ENCODE measurements at regions not wholly inside any gene's neighbourhood (a gene's known extent, or its start where the extent isn't known, plus 50 kb on each side); places are given as distances from the start of the nearest gene placed in this dataset.

DNA sequence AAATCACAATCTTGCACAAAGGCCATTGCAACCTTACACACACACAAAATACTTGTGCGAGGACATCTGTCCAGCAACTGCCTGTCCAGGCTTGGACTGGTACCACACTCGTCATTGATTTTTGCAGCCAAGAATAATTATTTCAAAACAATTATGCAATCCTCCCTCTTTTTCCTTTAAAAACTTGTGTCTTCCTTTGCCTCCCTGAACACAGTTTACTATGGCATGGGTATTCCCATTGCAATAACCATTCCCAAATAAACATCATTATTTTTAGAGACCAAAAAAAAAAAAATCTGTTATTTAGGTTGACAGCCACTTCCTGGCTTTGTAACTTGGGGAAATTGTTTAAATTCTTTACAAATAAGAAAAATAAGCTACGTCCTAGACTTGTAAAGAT, 54.0 kb downstream of the C11orf91 start:
- DNase-seq (ENCODE audit: low read depth), result no peak

DNA sequence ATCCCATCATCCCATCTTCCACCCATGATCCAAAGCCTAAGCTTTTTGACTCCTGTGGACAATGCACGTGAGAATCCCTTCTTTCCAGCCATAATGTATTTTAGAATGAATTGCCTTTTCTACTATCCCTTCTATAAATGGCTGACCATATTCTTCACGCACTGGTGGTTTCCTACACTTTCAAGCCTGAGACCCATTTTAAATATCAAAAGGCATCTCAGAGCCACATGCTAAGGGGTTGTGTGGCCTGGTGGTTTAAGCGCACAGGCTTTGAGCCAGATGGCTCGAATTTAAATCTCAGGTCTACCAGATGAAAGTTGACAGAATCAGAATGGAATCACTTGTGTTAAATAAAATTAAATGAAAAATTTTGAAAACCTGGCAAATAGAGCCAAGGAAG, 54.5 kb downstream of the C11orf91 start:
- DNase-seq (ENCODE audit: low read depth), result no peak

DNA sequence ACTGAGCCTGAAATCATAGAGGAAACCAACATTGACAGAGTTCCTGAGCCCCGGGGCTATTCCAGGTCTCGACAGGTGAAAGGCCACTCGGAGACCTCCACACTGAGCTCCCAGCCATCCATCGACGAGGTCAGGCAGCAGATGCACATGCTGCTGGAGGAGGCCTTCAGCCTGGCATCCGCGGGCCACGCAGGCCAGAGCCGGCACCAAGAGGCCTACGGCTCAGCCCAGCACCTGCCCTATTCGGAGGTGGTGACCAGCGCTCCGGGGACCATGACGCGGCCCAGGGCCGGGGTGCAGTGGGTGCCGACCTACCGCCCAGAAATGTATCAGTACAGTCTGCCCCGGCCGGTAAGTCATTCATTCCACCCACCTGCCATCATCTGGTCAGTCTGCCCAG, 54.9 kb downstream of the C11orf91 start:
- no peak for DNase-seq (ENCODE audit: low read depth)

DNA sequence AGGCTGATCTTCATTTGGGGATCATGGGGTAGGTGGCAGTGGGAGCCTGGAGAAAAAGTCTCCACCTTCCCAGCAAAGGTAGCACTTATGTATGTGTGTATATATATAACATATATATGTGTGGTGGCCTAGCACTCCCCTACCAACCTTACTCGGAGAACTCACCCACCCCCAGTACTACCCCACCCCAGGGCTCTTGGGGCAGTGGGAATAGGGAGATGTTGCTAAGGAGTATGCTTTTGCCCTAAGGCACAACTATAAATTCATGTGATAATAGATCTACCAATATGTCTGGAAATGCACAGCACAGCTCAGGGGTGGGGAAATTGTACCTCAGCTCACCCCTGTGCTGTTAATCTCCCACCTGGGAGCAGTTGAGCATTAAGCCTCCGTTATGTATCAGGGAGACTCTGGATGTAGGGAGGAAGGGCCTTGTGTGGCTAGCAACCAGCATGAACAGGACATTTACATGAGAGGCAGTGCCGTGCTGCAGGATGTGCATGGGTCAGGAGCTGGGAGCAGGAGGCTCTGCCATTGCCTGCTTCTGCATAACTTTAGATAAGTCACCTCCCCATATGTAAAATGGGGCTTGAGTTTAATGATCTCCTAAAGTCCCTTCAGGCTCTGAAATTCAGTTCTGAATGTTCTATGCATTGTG, 57.3 kb downstream of the C11orf91 start:
- no peak for DNase-seq (ENCODE audit: low read depth)

DNA sequence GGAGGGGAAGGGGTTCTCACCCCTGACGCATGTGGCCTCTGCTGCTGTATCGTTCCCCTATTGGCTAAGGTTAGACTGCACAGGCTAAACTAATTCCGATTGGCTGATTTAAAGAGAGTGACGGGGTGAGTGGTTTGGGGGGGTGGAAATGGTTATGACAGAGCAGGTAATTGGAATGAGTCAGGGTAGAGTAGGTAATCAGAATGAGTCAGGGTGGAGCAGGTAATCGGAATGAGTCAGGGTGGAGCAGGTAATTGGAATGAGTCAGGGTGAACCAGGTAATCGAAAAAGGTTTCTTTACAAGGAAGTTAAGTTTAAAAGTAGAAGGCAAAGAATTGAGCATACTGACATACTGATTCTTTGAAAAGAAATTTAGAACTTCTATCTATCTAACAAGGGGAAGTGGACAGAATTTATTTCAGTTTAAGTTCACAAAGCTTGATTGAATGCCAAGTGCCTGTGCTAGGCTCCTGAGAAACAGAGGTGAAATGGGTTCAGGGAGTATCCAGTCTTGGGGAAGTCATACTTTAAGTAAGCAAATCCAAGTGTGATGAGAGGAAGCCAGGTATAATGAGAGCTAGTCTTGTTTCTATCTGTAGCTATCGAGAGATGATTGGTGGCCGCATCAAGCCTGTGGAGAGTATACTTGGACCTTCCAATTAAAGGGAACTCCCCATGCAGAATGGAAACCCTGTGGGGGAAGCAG, 58.0 kb downstream of the C11orf91 start:
- no peak for DNase-seq (ENCODE audit: low read depth)

DNA sequence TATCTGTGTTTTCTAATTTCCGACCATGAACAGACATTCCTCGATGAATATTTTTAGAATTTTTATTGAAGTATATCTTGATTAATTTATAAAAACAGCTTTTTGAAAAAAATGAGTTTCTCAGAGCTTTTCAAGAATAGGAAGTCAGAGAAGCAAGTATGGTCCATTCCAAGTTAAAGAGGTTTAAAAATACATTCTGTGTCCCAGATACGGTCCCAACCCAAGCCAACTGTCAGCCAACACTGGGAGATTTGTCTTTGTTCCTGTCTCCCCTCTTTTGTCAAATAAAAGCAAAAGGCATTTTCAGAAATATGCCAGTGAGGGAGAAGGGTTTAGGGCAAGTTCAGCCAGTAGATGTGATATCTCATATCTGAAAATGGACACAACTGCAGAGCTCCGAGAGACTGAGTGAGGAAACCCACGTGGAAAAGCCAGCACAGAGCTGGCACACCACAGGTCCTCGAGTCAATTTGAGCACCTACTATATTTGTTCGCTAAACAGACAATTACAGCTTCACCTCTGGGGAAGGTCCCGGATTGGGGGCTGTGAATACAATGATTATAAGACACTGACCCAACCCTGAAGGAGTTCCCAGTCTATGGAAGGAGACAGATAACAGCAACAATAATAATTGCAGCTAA, 59.8 kb downstream of the C11orf91 start:
- no peak for DNase-seq (ENCODE audit: low read depth)

DNA sequence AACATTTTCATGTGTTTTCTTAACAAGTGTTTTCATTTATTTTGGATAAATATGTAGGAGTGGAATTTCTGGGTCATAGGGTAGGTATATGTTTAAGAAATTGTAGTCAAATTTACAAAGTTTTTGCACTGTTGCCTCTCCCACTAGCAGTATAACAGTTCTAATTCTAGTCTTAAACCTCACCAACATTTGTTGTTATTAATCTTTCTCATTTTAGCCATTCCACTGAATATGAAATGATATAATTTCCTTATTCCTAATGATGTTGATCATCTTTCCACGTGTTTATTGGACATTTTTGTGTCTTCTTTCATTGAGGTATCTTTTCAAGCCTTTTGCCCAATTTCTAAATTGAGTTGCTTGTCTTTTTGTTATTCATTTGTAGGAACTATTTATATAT, 62.0 kb downstream of the C11orf91 start:
- no peak for DNase-seq (ENCODE audit: low read depth)

DNA sequence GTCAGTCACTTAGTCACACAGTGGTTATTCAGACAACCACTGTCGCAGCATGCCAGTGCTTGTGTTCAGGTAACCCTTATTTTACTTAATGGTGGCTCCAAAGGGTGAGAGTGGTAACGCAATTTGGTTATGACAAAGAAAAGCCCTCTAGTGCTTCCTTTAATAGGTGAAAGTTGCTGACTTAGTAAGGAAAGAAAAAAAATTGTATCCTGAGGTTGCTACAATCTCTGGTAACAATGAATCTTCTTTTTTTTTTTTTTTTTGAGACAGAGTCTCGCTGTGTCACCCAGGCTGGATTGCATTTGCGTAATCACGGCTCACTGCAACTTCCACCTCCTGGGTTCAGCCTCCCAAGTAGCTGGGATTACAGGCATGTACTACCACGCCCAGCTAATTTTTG, 64.5 kb downstream of the C11orf91 start:
- peak; percentile 42 for DNase-seq (ENCODE audit: low read depth)

DNA sequence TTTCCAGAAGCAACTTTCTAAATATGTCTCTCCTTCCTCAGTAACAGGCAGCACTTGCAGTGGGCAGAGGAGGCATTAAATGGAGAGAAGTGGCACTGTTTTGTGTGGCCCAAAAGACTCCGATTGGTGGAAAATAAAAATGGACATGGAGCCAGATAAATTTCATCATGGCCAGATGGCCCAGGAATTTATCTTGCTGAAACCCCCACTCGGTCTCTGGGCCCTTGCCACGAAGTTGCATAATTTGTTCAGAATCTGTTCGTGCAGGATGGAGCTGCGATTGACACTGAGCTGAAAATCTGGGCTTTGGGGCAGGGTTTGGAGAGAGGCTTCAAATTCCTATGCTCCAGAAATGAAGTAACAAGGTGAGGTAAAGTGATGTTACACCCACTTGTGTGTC, 65.5 kb downstream of the C11orf91 start:
- no peak for DNase-seq (ENCODE audit: low read depth)

DNA sequence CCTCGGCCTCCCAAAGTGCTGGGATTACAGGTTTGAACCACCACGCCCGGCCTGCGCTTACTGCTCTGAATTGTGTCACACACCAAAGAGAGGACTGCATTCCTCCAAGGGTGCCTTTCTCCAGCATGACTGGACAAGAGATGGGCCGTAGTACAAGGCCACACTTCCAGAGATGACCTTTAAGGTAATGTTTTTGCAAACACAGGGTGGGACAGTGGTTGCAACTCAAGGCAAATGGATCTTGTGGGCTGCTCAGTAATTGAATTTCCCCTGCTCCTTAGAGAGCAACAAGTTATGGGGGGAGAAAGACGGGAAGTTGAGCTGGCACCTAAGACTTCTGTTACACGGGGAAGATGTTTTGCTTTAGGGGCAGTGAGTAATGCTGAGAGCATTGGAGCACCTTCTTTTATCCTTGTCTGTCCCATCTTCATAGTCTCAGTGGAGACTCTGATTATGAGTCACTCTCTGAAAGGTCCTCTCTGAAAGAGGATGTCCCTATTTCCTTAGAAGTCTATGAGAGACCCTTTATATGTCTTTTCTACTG, 66.3 kb downstream of the C11orf91 start:
- peak; percentile 77 for DNase-seq (ENCODE audit: low read depth)

DNA sequence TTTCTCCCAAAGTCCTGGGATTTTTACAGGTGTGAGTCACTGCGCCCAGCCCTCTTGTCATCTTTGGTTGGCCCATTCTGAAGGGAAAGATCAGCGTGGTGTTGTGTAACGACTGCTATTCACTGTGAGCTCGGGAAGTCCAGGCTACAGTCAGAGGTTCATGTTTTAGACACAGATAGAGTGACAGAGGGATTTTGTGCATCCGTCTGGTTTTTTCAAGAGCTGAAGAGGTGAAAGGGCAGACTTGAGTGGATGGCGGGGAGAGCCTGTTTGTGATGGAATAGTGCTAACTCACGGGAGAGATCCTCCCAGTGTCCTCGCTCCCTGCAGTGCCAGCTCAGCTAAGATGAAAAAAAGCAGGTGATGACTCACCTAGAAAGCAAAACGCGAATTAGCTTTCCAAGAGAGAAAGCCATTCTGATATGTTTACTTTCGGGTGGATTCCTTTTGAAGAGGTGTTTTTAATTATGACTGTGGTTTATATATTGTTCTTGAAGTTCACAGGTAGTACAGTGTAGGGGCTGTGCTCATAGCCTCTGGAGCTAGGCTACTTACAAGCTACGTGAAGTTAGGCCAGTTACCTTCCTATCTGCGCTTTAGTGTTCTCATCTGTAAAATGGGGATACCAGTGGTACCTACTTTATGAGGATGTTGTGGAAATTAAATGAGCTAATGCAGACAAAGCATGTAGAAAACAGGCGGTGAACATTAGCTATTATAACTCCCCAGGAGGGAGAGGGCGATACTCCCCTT, 67.2 kb downstream of the C11orf91 start:
- DNase-seq (ENCODE audit: low read depth), result peak; percentile 89

DNA sequence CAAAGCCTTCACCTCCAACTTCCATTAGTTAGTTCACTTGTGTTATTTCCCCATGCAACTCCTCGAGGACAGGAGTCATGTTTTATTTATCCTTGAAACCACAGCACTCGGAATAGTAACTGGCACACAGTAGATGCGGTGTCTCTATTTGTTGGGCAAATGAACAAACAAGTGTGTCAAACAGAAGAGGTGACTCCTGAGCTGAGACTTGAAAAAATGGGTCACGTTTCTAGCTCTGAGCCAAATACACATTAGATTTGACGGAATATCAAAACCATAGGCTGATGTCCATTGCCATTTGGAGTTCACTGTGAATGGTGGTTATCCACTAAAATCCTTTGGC, 68.9 kb downstream of the C11orf91 start:
- no peak for DNase-seq (ENCODE audit: low read depth)

DNA sequence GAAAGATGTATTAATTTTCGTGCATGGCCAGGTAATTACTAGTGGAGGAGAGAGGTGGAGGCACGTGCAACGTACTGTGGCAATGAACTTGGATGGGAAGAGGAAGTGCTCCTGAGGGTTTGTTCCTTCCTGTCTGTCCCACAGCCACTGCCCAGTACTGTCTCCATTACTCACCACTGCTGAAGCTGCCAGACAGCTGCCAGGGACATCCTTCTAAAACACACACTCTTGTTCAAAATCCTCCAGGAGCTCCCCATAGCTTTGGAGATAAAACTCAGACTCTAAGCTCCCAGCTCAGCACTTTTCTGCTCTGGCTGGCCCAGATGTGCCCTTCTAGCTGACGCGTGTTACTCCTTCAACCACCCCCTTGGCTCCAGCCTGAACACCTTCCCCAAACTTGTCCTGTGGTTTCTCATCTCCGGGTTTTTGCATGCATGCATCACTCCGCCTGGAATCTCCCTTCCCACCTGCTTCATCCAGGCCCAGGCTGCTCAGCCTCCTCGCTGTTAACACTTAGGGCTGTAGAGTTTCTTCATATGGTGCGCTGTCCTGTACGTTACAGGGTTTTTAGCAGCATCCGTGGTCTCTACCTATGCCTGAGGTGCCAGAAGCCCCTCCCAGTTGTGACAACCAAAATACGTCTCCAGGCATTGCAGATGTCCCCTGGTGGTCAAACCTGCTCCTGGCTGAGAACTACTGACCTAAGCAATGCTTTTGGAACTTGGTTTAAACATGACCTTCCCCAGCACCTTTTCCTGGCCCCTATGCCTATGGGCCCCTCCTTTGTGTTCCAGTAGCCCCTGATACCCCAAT, 69.5 kb downstream of the C11orf91 start:
- DNase-seq (ENCODE audit: low read depth), result no peak

DNA sequence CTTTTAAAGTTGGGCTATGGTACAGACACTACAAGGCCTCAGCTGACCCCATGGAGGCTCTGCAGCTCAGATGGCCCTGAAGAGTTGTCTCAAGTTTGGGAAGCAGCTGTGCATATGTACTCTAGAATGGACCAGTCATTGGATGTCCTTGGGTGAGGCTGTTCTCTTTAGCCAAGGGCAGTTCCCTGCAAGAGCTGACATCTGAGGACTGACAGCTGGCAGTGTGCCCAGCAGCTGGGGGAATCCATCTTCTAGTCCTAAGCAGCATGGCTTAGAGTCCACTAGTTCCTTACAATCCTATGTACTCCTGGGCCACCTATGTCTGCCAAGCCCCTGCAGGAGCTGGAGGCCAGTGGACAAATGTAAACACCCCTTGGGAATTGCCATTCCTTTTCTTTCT, 76.5 kb downstream of the C11orf91 start:
- DNase-seq (ENCODE audit: low read depth), result no peak

DNA sequence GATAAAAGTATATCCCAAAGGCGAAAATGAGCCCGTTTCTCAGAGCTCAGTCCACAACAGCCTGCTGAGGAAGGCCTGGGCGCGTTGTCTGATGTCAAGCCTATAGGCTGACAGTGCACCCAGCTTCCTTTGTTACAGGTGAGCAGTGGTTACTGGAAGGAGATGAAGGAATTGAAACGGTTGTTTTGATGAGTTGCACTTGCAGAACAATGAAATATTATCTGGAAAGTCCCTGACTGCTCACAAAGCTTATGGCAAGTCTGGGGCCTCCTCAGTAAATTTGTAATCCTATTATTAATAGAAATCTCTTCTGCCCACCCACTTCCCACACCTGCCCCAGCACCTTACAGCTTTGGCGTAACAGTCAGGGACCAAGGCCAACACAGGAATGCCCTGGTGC, 77.8 kb downstream of the C11orf91 start:
- DNase-seq (ENCODE audit: low read depth), result no peak

DNA sequence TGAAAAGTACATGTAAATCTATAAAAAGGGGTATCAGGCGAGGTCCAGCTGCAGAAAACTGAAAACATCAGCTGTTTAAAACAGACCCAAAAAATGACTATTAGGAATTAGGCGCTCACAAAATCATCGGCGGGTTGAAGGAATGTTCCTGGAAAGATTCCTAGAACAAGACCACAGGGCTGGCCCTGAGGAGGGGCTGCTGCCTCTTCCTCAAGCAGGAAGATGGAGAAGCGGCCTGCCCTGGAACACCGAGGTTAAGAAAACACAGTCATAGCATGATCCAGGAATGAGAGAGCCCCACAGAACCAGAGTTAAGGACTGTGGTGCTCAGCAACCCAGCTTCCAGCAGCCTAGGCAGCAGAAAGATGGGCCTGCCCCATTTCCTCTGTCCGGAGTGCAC, 78.4 kb downstream of the C11orf91 start:
- DNase-seq (ENCODE audit: low read depth), result no peak

DNA sequence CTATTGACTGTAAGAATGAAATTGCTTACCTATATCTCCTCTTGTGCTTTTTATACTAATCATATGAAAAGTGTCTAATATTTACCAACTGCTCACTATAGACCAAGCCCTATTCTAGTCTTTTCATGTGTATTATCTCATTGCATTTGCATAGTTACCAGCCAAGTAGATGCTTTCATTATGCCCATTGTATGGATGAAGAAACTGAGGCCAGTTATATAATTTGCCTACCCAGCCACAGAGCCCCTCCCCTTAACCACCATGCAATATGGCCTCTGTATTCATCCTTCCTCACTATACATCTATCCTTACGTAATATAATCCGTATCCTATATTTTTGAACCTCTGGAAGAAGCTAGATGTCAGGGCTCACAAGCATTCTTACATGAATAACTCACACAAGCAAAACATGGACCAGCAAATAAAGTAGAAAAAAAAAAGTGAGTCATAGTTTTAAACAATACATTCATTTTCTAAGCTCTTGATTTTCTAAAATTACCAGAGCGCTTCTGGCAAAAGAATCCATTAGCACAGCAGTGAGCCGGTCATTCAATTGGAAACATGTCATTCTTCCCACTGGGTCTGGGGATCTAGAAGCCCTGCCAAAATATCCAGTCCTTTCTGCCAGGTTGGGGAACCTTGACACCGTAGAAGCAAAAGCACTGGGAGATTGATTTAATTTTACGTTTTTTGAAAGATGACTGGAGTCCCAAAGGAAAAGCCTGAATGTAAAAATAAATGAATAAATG, 80.0 kb downstream of the C11orf91 start:
- DNase-seq (ENCODE audit: low read depth), result no peak

DNA sequence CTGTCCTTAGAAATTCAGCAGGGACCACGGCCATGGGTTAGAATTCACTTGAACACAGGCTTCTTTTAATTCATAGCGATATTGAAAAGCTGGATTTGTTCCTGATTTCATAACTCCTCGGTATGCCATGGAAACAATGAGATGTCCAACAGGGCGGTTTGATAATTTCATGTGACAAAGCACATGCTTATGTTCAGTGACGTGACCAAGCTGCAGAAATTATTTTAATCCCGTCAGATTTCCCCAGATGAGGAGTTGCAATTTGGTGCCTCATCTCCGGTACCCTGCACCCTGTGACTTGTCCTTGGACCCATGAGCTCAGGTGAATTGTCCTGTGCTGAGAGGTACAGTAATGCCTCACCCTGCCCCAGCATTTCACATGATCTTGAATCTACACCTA, 81.7 kb downstream of the C11orf91 start:
- no peak for DNase-seq (ENCODE audit: low read depth)

DNA sequence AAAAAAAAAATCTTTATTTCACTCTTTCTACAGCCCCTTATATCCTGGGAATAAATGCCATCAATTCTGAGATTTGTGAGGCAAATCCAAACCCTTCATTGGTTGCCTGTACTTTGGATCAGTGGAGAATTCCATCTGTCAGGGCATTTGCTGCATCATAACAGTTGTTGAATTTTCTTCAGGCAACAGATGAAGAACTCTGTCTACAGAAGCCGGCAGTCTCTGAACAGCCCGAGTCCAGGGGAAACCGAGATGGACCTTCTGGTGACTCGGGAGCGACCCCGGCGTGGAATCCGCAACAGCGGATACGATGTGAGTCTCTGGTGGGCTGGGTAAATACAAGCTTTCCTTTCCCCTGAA, 82.3 kb downstream of the C11orf91 start:
- DNase-seq (ENCODE audit: low read depth), result no peak

DNA sequence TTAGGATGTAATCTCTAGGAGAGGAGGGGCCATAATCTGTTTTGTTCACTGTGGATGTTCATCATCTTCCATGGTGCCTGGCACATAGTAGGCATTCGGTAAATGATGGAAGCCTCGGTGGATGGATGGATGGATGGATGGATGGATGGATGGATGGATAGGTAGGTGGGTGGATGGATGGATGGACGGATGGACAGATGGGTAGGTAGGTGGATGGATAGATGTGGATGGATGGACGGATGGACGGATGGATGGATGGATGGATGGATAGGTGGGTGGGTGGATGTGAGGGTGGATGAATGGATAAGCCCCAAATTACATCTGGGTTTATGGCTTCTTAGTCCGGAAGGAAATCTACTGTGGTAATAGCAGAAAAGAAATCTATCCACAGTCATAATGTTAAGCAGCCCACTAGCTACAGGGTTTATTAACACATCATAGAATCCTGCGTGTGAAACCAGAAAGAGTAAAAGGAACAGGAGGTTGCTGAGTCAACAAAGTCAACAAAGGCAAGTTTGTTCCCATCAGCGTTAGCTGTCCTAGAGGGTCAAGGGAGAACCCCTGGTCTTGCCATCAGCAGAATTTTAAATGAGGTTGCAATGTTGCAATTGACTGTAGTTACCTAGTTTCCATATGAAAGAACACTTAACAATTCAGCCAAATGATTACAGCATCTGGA, 82.8 kb downstream of the C11orf91 start:
- DNase-seq (ENCODE audit: low read depth), result no peak
